AG09319 (cell line): ENCODE measurements at regions not wholly inside any gene's neighbourhood (a gene's known extent, or its start where the extent isn't known, plus 50 kb on each side); places are given as distances from the start of the nearest gene placed in this dataset.

ENCODE experiments used
- DNase-seq: peaks from one replicate; pipeline ENCODE4 v3.0.0-alpha.2; 2010; ENCODE audit warnings: low read depth; ENCODE audit errors: extremely low read depth
- TF ChIP-seq, protein P1 (sequence below): IDR thresholded peaks from 2 replicates; pipeline ENCODE4 v1.5.1; 2011; ENCODE audit warnings: low read depth, mild to moderate bottlenecking, inconsistent platforms, low read length, moderate library complexity

DNA sequence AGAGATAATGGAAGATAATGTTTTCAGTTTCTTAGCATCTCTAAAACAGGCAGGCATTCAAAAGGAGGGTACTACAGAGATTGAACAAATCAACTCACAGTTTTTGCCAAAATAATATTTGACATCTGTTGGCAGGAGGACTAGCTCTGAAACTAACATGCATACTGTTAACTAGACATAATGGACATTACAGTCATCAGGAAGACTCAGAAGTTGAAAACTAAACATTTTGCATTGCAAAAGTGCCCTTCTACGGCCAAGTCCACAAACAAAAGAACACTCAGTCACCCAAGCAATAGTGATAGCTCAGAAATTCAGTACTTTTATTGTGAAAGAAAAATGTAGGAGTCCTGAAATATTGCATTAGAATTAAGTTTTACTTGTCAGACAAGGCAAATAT lies 399.0 kb downstream of the HGF start:
- DNase-seq, result no peak
- TF ChIP-seq, protein P1, sequence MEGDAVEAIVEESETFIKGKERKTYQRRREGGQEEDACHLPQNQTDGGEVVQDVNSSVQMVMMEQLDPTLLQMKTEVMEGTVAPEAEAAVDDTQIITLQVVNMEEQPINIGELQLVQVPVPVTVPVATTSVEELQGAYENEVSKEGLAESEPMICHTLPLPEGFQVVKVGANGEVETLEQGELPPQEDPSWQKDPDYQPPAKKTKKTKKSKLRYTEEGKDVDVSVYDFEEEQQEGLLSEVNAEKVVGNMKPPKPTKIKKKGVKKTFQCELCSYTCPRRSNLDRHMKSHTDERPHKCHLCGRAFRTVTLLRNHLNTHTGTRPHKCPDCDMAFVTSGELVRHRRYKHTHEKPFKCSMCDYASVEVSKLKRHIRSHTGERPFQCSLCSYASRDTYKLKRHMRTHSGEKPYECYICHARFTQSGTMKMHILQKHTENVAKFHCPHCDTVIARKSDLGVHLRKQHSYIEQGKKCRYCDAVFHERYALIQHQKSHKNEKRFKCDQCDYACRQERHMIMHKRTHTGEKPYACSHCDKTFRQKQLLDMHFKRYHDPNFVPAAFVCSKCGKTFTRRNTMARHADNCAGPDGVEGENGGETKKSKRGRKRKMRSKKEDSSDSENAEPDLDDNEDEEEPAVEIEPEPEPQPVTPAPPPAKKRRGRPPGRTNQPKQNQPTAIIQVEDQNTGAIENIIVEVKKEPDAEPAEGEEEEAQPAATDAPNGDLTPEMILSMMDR, result no peak

DNA sequence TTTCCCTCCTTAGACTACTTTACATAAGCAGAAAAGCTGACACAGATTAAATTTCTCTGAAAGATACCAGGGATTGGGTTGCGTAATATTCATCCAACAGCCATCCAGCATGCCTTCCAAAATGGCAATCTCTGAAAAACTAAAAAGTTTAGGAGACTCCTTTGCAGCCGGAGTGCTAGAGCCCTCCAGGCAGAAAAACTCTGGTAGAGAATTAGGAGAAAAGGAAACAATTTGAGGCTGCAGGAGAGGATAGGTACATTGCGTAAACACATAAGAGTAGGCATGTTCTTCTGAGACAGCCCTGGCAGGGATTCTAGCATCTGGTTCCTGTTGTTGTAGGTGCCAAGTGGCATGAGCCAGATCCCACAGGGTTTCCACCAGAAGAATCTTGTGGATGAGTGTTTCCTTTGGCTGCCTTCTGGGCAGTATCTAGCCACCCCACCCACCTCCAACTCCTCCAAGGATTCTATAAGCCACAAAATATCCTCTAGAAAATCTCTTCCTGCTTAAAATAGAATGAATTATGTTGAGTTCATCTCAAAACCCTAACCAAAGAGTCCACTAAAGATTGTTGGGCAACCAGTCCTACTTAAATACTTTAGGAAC lies 402.4 kb downstream of the HGF start:
- TF ChIP-seq, protein P1, result no peak

DNA sequence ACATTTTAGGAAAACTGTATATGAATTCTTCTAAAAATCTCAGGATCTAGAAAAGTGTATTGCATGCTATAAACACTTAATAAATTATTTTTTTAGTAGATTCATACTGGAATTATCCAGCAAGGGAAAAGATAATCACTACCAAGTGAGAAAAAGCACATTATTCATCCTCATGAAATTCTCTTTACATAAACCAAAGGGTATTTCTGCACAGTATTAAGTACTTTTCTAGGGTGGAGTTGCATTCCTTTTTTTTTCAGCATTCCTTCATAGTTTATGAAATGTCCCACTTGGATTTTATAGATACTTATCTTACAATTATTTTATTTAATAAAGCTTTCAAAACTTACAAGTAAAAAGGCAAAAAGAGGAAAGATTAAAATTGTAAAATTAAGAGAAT lies 403.3 kb downstream of the HGF start:
- no peak for DNase-seq
- TF ChIP-seq, protein P1, result no peak

More for the DNA sequence above, 402.4 kb downstream of the HGF start:
- peak; percentile 85 for DNase-seq

DNA sequence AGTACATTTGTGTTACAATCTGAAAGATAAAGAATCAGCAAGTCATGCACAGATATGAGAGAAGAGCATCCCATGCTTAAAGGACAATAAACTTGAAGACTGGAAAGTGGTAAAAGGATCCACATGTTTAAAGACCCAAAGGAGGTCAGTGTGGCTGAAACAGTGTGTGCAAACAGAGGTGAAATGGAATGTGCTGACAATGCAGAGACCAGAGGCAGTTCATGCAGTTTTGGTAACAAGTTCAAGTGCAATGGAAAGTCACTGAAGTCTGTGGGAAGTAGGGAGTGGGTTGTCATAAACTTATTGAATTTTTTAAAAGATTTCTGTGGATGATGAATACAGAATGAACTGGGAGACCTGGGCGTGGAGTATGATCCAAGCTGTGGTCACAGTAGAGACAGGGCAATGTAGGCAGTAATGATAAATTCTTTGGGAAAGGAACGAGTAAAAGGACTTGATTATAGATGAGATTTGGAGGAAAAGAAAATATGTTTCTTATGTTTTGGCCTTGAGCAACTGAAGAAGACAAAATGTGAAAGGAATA lies 408.0 kb downstream of the HGF start:
- DNase-seq, result no peak
- TF ChIP-seq, protein P1, result no peak

DNA sequence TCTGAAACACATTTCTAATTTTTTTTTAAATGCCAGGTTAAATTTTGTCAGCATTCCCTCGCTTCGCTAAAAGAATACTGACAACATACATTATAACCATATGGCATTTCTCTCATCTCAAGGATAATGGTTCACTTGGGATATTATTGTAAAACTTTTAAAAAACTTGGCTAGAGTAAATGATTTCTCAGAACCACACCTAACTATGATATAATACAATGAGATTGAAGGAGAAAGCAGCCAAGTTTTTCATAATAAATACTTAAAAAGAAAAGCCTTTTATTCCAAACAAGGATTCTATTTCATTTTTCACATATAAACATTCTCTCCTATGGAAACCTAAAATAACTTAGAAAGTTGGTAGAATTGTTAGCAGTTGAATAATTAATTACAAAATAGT lies 413.9 kb downstream of the HGF start:
- TF ChIP-seq, protein P1, result no peak
- DNase-seq, result no peak

DNA sequence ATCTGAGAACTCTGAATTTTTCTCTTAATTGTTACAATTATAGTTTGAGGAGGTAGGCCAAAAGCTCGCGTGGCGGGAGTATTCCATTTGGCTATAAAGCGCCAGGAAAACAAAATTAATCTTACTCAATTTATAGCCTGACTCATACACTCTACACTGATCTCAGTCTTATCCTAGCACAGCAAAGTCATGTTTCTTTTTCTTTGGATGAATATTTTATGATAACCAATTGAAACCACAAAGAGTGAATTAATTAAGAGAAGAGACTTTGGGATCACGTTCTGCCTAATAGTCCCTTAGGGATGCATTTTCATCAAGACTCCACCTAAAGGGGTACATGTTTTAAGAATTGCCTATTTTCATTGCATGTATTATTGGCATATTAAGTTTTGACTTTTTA lies 420.8 kb downstream of the HGF start:
- TF ChIP-seq, protein P1, result no peak
- DNase-seq, result no peak

DNA sequence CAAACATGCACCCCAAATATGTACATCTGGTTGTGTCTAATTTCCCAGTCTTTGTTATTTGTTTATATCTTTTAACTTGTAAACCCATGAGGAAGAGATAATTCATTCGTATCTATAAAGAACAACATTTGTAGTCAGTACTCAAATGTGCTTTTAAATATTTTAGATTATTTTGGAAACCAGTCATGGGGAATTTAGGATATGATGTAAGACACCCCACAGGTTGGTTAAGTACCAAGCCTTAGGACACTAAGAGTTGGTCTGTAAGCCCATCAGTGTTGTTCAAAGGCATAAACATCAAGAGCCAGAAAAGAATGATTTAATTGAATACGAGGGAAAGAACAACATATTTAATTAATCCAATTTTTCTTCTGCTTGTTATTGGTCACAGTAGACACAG lies 421.1 kb upstream of the SEMA3C start:
- TF ChIP-seq, protein P1, result no peak
- DNase-seq, result no peak
